Stimulated activated naive CD8-positive, alpha-beta T cell treated with anti-CD3 and anti-CD28 coated beads, Interleukin-15, Interleukin-2, amounts not matched to agents 100 ng/mL and 50 ng/mL, for 24 hours (primary cell): ENCODE measurements at regions not wholly inside any gene's neighbourhood (a gene's known extent, or its start where the extent isn't known, plus 50 kb on each side); places are given as distances from the start of the nearest gene placed in this dataset.
"Not testable (repeated sequence)": the region's sequence is repeated elsewhere in the genome, so short reads cannot be mapped to it uniquely, and the experiment has no call there.

Source experiments
- H3K27ac Mint-ChIP-seq: one replicate; pipeline ENCODE4 v1.8.0; 2021; ENCODE audit warnings: mild to moderate bottlenecking, mixed read lengths
- H3K27me3 Mint-ChIP-seq: one replicate; pipeline ENCODE4 v1.8.0; 2021; ENCODE audit warnings: mixed read lengths
- H3K36me3 Mint-ChIP-seq: one replicate; pipeline ENCODE4 v1.8.0; 2021; ENCODE audit warnings: low read depth, mixed read lengths
- H3K4me1 Mint-ChIP-seq: one replicate; pipeline ENCODE4 v1.8.0; 2021; ENCODE audit warnings: low read depth, mixed read lengths
- H3K4me3 Mint-ChIP-seq: one replicate; pipeline ENCODE4 v1.8.0; 2021; ENCODE audit warnings: mild to moderate bottlenecking, mixed read lengths
- H3K9me3 Mint-ChIP-seq: one replicate; pipeline ENCODE4 v1.8.0; 2021; ENCODE audit warnings: mixed read lengths

DNA sequence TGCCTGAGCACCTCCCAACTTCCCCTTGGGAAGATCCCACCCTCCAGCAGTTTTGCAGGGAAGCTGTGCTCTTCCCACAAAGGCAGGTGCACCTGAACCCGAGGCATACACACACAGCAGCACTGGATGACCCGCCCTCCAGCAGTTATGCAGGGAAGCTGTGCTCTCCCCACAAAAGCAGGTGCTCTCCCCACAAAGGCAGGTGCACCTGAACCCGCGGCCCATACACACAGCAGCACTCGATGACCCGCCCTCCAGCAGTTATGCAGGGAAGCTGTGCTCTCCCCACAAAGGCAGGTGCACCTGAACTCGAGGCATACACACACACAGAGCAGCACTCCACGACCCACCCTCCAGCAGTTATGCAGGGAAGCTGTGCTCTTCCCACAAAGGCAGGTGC lies 80.2 kb upstream of the LPCAT1 start:
- H3K36me3 Mint-ChIP-seq, H3K9me3 Mint-ChIP-seq, H3K27me3 Mint-ChIP-seq, H3K4me3 Mint-ChIP-seq, H3K27ac Mint-ChIP-seq: not testable (repeated sequence)
- H3K4me1 Mint-ChIP-seq: peaks cover 27% of the 10 kb centered on the region

DNA sequence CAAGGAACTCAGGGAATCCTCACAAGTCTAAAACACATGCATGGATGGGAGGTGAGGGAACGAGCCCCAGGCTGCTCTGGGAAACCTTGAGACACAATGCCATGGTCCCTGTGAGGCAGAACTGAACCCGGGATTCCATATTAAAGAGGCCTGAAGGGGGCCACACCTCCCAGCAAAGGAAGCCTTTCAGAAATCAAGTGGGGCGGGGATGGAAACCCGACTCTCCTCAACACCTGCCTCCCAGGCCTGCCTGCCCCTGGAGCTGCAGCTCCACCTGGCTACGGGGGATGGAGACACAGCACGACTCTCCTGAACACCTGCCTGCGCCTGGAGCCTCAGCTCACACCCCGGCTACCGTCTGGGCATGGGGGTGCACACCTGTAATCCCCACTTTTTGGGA lies 77.8 kb upstream of the LPCAT1 start:
- not testable (repeated sequence) for H3K27me3 Mint-ChIP-seq, H3K27ac Mint-ChIP-seq, H3K4me3 Mint-ChIP-seq, H3K9me3 Mint-ChIP-seq, H3K36me3 Mint-ChIP-seq
- peaks cover 17% of the 10 kb centered on the region for H3K4me1 Mint-ChIP-seq

DNA sequence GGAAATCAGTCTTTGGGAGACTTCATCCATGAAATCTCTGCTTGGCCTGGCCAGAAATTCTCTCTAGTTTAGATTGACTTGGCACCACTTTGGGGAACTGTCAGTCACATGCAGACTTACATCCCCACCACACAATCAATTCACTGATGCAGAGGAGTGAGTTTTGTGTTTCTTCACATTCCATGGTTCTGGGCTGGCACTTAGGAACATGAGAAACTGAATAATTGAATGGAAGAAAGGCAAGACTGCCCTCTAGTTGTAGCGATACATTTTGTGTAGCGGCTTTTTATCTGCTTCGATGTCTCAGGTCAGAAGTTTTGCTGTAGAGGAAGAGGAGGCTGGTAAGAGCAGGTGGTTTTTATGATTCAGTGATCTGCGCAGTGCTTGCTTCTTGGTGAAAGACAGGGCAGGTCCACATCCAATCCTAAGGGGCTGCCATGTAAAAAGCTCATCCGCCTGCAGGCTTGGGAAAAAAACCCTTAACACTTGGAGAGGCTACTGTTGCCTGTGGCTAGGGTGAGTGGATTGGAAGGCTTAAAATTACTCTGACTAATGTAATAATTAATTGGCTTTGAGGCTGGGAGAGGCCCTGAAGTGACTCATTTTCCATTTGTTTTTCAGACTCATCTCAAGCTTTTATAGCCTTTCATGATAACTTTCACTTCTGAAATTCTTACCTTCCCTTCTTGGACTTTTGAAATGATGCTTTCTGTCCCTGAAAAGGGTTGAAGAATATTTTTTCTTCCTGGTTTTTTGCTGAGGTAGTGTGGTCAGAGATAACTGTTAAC lies 75.4 kb upstream of the LPCAT1 start:
- Mint-ChIP-seq H3K4me1 (peaks cover 22% of the 10 kb centered on the region), H3K4me3 (peak overlapping the region; percentile 43), H3K27ac (peak overlapping the region; percentile 86)
- not testable (repeated sequence) for H3K36me3 Mint-ChIP-seq, H3K27me3 Mint-ChIP-seq, H3K9me3 Mint-ChIP-seq

DNA sequence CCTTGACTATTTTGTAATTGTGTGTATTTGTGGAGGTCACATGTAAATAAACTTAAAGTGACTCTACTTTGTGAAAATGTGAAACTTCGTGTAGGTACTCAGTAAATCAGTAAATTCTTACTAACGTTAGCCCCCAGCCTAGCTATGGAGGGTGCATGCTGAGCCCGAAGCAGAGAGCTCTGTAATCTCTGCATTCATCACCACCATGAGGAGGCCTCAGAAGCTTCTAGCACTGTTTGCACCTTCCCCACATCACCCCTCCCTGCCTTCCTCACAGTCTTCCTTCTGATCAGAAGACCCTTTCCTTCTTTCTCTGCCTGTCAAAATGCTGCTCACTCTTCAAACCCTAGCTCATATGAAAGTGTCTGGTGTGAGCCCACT lies 73.3 kb upstream of the LPCAT1 start:
- not testable (repeated sequence) for H3K9me3 Mint-ChIP-seq, H3K36me3 Mint-ChIP-seq, H3K27ac Mint-ChIP-seq, H3K27me3 Mint-ChIP-seq
- Mint-ChIP-seq H3K4me1 (peaks cover 35% of the 10 kb centered on the region), H3K4me3 (peak overlapping the region; percentile 78)

DNA sequence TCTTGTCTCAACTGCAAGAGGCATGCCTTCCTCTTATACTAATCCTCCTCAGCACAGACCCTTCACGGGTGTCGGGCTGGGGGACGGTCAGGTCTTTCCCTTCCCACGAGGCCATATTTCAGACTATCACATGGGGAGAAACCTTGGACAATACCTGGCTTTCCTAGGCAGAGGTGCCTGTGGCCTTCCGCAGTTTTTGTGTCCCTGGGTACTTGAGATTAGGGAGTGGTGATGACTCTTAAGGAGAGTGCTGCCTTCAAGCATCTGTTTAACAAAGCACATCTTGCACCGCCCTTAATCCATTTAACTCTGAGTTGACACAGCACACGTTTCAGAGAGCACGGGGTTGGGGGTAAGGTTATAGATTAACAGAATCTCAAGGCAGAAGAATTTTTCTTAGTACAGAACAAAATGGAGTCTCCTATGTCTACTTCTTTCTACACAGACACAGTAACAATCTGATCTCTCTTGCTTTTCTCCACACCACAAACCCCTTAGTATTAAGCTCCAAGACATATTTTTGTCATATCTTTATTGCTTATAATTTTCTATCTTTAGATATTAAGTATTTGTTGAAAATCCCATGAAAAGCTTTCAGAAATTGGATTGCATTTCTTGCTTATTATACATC lies 72.8 kb upstream of the LPCAT1 start:
- Mint-ChIP-seq H3K4me1 (peaks cover 35% of the 10 kb centered on the region), H3K36me3 (peaks cover 11% of the 10 kb centered on the region)
- H3K9me3 Mint-ChIP-seq, H3K27ac Mint-ChIP-seq, H3K4me3 Mint-ChIP-seq, H3K27me3 Mint-ChIP-seq: not testable (repeated sequence)

DNA sequence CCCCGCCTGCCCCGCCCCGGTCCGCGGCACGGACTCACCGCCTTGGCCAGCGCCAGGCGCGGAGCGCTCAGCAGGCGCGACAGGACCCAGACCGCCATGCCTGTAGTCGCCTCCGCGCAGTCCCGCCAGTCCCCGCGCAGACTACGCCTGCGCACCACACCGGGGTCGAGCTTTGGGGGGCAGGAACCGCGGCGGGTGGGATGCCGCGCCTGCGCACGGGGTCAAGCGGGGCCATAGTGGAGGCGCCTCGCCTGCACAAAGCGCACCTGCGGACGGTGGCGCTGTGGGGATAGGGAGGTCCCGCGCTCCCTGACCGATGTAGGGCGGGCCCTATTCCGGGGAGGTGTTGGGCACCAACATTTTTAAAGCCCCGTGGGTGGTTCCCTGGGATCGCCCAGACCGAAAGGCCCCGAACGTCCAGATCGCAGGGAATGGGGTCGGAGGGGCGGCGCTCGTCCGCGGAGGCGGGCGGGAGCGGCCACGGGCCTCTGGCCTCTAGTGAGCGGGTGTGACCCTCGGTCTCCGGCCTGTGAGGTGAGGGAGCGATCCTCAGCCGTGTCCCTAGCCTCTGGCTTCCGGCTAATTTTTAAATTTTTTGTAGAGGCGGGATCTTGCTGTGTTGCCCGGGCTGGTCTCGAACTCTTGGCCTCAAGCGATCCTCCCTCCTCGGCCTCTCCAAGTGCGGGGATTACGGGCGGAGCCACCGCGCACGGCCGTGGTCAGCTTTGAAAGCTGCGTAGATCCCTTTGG lies 70.8 kb upstream of the LPCAT1 start:
- Mint-ChIP-seq H3K27ac (no peak overlapping the region), H3K4me3 (peak overlapping the region; percentile 75), H3K9me3 (no peaks in the 10 kb centered on the region), H3K36me3 (peaks cover 13% of the 10 kb centered on the region), H3K4me1 (peaks cover 29% of the 10 kb centered on the region), H3K27me3 (no peaks in the 10 kb centered on the region)

DNA sequence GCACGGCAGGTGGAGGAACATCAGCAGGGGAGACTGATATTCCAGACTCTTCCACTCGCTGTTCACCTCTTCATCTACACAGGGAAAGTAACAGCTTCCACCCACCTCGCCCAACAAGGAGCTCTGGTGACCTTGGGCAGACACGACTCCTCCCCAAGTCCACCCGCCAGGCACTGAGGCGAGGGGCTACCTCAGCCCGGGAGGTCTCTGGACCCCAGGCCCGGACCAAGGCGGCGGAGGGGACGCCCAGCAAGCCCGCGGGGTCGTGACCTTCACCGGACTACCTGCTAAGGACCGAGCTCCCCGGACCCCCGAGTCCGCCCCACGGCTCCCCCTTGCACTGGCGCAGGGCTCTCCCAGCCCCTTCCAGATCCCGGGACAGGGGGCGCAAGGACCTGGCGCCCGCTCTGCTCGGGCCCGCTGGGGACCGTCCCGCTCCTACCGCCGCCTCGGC lies 70.2 kb upstream of the LPCAT1 start:
- Mint-ChIP-seq H3K27ac (peak overlapping the region; percentile 68), H3K9me3 (no peaks in the 10 kb centered on the region), H3K36me3 (peaks cover 12% of the 10 kb centered on the region), H3K4me3 (peak overlapping the region; percentile 86), H3K27me3 (no peaks in the 10 kb centered on the region), H3K4me1 (peaks cover 23% of the 10 kb centered on the region)

DNA sequence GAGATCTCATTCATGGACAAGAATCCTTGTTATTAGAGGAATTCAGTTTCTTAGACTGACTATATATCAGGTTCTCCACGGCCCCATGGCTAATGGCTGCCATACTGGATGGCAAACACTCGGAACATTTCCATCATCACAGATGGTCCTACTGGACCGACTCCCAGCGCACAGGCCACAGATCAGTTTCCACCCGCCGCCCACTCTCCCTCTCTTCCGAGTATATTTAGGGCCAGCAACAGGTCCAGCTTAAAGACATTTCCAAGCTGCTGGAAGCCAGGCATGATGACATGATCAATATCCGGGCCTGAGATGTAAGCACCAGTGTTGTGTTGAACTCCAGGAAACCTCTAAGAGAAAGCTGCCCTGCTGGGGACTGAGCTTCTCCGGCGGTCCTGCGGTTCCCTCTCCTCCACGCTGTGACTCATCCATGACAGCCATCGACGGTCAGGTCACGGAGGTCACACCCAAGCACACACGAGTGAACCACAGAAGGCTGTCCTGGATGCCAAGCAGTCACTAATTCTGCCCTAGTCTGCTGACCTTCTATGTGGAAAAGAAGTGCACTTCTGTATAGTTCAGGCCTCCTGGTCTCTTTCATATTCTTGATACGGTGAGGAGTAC lies 64.4 kb upstream of the LPCAT1 start:
- not testable (repeated sequence) for H3K4me3 Mint-ChIP-seq, H3K9me3 Mint-ChIP-seq, H3K27me3 Mint-ChIP-seq, H3K27ac Mint-ChIP-seq, H3K4me1 Mint-ChIP-seq
- peaks cover 47% of the 10 kb centered on the region for H3K36me3 Mint-ChIP-seq

DNA sequence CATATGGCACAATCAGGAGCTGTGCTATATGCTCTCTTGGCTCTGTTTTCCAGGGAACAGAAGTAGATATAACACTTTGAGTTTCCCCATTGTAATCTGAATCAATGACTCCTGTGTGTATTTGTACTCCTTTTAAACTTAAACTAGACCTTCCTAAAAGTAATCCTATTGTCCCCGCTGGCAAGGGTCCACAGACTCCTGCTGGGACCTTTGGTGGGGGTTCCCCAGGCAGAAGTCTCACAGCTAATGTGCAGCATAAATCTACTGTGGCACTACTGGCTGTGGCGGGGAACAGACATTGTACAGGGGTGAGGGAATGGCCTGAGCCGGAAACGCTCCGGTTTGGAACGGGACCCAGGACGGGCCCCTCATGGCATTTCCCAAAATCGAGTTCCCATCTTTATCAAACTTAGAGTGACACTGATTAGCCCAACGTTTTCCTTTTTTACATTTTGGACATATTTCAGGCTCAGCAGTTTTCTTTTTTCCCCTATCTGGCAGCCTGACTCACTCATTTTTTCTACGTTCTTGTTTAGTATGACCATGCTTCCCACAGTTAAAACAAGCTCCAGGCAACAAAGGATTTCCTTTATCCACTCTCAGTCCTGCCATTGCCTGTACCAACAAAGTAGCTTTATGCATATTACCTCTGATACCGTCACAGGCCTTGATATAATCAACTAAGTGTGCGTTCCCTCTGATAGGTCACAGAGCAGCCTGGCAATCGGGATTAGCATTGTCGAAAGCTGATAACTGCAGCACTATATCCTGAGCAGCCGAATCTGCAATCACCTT lies 59.5 kb upstream of the LPCAT1 start:
- not testable (repeated sequence) for H3K27ac Mint-ChIP-seq, H3K4me3 Mint-ChIP-seq, H3K27me3 Mint-ChIP-seq, H3K9me3 Mint-ChIP-seq, H3K4me1 Mint-ChIP-seq
- H3K36me3 Mint-ChIP-seq: peaks cover 65% of the 10 kb centered on the region

DNA sequence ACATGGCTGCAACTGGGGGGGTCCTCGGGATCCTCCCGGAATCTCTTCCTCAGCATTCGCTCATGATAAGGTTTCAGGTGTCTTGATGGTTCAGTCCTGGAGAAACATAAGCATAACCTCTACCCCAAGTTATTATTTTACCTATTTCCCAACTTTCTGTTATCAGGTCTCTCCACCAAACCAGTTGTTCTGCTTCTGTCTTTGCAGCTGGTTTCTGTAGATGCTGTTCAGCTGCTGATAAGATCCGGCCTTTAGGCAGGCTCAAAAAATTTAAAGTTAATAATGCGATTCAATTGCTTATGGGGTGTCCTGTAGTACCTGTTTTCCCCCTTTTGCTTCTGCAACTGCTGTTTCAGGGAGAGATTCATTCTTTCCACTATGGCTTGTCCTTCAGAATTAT lies 55.6 kb upstream of the LPCAT1 start:
- H3K9me3 Mint-ChIP-seq, H3K27ac Mint-ChIP-seq: not testable (repeated sequence)

DNA sequence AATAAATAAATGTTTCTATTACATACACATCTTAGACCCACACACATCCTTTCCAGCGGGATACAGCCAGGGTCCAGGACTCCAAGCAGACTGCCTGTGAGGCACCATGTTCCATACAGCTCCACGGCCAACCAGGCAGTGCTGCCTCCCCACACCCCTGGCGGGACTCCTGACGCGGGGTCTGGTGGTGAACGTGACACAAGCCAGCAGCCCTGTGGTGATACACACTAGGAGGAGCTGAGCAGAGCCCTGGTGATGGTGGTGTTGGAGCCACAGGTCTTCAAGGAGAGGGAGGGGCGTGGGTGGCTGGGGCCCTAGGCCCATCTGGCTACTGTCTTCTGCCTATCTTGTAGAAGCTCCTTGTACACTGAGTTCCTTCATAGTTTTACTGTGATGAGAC lies 53.1 kb upstream of the LPCAT1 start:
- H3K27me3 Mint-ChIP-seq, H3K9me3 Mint-ChIP-seq, H3K27ac Mint-ChIP-seq, H3K4me3 Mint-ChIP-seq, H3K4me1 Mint-ChIP-seq: not testable (repeated sequence)
- peaks cover 63% of the 10 kb centered on the region for H3K36me3 Mint-ChIP-seq

More for the DNA sequence above, 55.6 kb upstream of the LPCAT1 start:
- not testable (repeated sequence) for H3K27me3 Mint-ChIP-seq, H3K4me1 Mint-ChIP-seq, H3K4me3 Mint-ChIP-seq
- H3K36me3 Mint-ChIP-seq: peaks cover 52% of the 10 kb centered on the region

DNA sequence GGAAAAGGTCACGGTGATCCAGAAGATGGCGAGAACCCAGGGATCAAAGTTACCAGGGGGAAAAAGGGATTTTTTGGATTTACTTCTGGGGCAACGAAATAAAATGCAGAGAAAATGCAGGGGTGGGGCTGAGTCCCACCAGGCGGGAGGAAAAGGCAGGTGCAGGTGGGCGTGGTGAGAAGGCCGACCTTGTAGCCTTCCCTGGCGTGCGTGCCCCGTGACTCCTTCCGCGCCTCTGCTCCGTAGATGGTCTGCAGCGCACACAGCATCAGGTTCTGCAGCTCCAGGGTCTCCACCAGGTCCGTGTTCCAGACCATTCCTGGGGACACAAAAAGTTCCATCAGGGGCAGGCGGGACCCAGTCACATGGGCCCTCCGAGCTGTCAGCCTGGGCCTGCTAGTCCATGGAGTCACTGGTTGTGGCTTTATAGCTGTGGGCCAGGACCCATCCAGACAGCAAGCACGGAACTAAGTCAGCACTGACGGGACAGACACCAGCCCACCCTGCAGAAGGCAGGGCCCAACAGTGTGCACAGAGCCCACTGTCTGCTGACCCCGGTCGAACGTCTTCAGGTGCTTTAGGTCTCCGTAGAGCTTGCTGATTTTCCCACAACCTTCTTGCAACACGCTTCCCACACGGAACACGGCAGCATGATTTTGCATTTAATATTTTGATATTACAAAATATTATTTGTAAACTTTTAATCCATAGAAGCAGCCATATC lies 52.4 kb upstream of the LPCAT1 start:
- H3K4me3 Mint-ChIP-seq, H3K27me3 Mint-ChIP-seq, H3K4me1 Mint-ChIP-seq, H3K9me3 Mint-ChIP-seq, H3K27ac Mint-ChIP-seq: not testable (repeated sequence)
- peaks cover 57% of the 10 kb centered on the region for H3K36me3 Mint-ChIP-seq

DNA sequence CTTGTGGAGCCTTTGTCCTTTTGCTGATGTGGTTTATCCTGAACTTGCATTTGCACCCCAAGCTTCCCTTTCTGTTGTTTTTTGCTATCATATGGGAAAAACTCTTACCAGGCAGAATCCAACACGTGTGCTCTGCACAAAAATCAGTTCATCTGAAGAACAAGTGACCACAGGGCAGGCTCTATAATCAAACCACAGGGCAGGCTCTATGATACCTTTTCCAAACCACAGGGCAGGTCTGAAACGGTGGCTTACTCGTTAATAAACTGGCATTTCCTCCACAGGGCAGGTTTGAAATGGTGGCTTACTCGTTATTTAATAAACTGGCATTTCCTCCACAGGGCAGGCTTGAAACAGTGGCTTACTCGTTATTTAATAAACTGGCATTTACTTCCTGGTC lies 51.7 kb upstream of the LPCAT1 start:
- H3K27ac Mint-ChIP-seq: not testable (repeated sequence)

DNA sequence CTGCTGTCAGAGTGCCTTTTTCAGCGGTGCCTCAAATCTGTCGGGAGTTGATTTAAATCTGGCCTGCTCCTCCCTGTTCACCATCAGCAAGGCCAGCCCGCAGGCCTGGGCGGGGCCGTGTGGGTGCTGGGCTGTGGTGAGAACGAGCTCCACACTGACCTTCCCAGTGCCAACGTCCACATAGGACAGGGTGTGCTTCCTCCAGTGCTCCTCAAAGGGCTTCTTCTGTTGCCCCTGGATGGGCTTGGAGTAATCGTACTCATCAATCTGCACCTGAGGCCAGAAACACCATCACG lies 50.2 kb upstream of the LPCAT1 start:
- H3K36me3 Mint-ChIP-seq: peaks cover 49% of the 10 kb centered on the region
- not testable (repeated sequence) for H3K4me1 Mint-ChIP-seq, H3K4me3 Mint-ChIP-seq, H3K9me3 Mint-ChIP-seq, H3K27ac Mint-ChIP-seq, H3K27me3 Mint-ChIP-seq

More for the DNA sequence above, 51.7 kb upstream of the LPCAT1 start:
- not testable (repeated sequence) for H3K9me3 Mint-ChIP-seq, H3K4me1 Mint-ChIP-seq, H3K27me3 Mint-ChIP-seq, H3K4me3 Mint-ChIP-seq
- H3K36me3 Mint-ChIP-seq: peaks cover 58% of the 10 kb centered on the region
